Psoas muscle (tissue), 7 donors: ENCODE measurements at regions not wholly inside any gene's neighbourhood (a gene's known extent, or its start where the extent isn't known, plus 50 kb on each side); places are given as distances from the start of the nearest gene placed in this dataset.

Source experiments
- ATAC-seq, 4 donors: fragments of 200-7000 bp; cut with Tn5 transposase; one replicate each; pipeline ENCODE4 v1.9.1; 2020; ENCODE audit warnings: moderate library complexity in 3 of 4, mild to moderate bottlenecking in 2 of 4
- DNase-seq, 2 donors: peaks; one replicate each; pipeline ENCODE4 v3.0.0-alpha.2; 2020
- H3K27ac ChIP-seq: fragments of 200-600 bp; one replicate; pipeline ENCODE4 v1.8.0; 2022
- H3K27me3 ChIP-seq, 3 donors: fragments of 200-600 bp in 1 of 3; one replicate each; pipeline versions ENCODE4 v1.6.1 to v1.8.0; 2013 to 2022; ENCODE audit warnings: low read length in 2 of 3, mild to moderate bottlenecking in 2 of 3, moderate library complexity in 1 of 3; ENCODE audit not compliant: insufficient read depth in 3 of 3
- H3K36me3 ChIP-seq, 2 donors: fragments of 200-600 bp in 1 of 2; one replicate each; pipeline versions ENCODE4 v1.6.1 to v1.8.0; 2013 to 2022; ENCODE audit warnings: low read depth in 1 of 2, mild to moderate bottlenecking in 1 of 2, moderate library complexity in 1 of 2; ENCODE audit not compliant: insufficient read depth in 1 of 2
- H3K4me1 ChIP-seq: fragments of 200-600 bp; one replicate; pipeline ENCODE4 v1.8.0; 2022
- H3K4me3 ChIP-seq: fragments of 200-600 bp; one replicate; pipeline ENCODE4 v1.8.0; 2022; ENCODE audit warnings: mild to moderate bottlenecking
- H3K9me3 ChIP-seq: fragments of 200-600 bp; one replicate; pipeline ENCODE4 v1.8.0; 2022
- CTCF ChIP-seq: fragments of 200-600 bp; IDR thresholded peaks from one replicate; pipeline ENCODE4 v1.8.0; 2022; ENCODE audit warnings: antibody characterized with exemption
- WGBS, 3 donors: extraction: QIAGEN DNeasy Blood & Tissue Kit; methylation state at CpG; one replicate each; pipeline versions ENCODE4 v1.1.6 to v1.1.7; 2013; 5-methylcytosine and 5-hydroxymethylcytosine counted together
- intact Hi-C, 2 donors: fragments of 100-400 bp; cut with DNase I; formaldehyde crosslinking; loops; one replicate each; pipeline versions ENCODE4 v1.11.0 to v1.14.2; 2022
- donor health status: healthy with polysubstance abuse.
- donor health status: DM: no; HTN: no; CAD: no; lungs with moderate emphysema.
- donor health status: Bipolar disorder and iron deficiency.
- donor health status: healthy.
- donor health status: DM: yes; HTN: yes; CAD: no.
- donor health status: DM: no; HTN: no; CAD: no.
- donor health status: DM: yes; HTN: yes; CAD: no.

GRCh38 chr16:61580579-61580978 lies 455.7 kb downstream of the CDH8 start:
- intact Hi-C loops: no loop called here
- ATAC-seq: no peak
- H3K4me3 ChIP-seq: no peak overlapping the region
- H3K27me3 ChIP-seq: no peaks in the 10 kb centered on the region
- H3K4me1 ChIP-seq: no peaks in the 10 kb centered on the region
- no peak overlapping the region for H3K27ac ChIP-seq
- TF ChIP-seq CTCF: no peak
- H3K36me3 ChIP-seq: no peaks in the 10 kb centered on the region
- H3K9me3 ChIP-seq: peaks cover 4% of the 10 kb centered on the region
- DNase-seq: no peak
- 95 to 97% (median 97%) methylated on average over 17 of the region's 17 CpGs for WGBS, 3 donors

GRCh38 chr16:61579195-61579594 lies 457.0 kb downstream of the CDH8 start:
- intact Hi-C loops: no loop called here
- H3K27me3 ChIP-seq: no peaks in the 10 kb centered on the region
- WGBS, 3 donors: 67 to 75% (median 72%) methylated on average over 2 of the region's 2 CpGs

GRCh38 chr16:61576476-61576875 lies 459.8 kb downstream of the CDH8 start:
- Histone ChIP-seq H3K36me3 (no peaks in the 10 kb centered on the region), H3K27ac (no peak overlapping the region), H3K4me1 (no peaks in the 10 kb centered on the region), H3K27me3 (no peaks in the 10 kb centered on the region), H3K9me3 (peaks cover 4% of the 10 kb centered on the region), H3K4me3 (no peak overlapping the region)
- no peak for ATAC-seq
- TF ChIP-seq CTCF: no peak
- WGBS, 3 donors: 58 to 82% (median 68%) methylated on average over 5 of the region's 5 CpGs
- intact Hi-C loops: no loop called here
- DNase-seq: no peak

More at GRCh38 chr16:61579195-61579594, 457.0 kb downstream of the CDH8 start:
- H3K36me3 ChIP-seq: no peaks in the 10 kb centered on the region
- no peak for TF ChIP-seq CTCF
- no peak overlapping the region for H3K27ac ChIP-seq
- no peak for DNase-seq
- no peaks in the 10 kb centered on the region for H3K4me1 ChIP-seq
- no peak for ATAC-seq
- no peak overlapping the region for H3K4me3 ChIP-seq
- peaks cover 4% of the 10 kb centered on the region for H3K9me3 ChIP-seq

- Histone ChIP-seq H3K36me3 (no peaks in the 10 kb centered on the region), H3K27ac (no peak overlapping the region), H3K4me3 (no peak overlapping the region), H3K4me1 (no peaks in the 10 kb centered on the region), H3K27me3 (no peaks in the 10 kb centered on the region), H3K9me3 (peaks cover 4% of the 10 kb centered on the region)
- DNase-seq (no peak), ATAC-seq (no peak)
- 77 to 79% (median 77%) methylated on average over 3 of the region's 3 CpGs for WGBS, 3 donors
- intact Hi-C loops: no loop called here
- TF ChIP-seq CTCF: no peak
Observed at GRCh38 chr16:61575617-61576016, 460.6 kb downstream of the CDH8 start.

GRCh38 chr16:61569028-61569427 lies 467.2 kb downstream of the CDH8 start:
- no peaks in the 10 kb centered on the region for H3K4me1 ChIP-seq
- TF ChIP-seq CTCF: no peak
- WGBS, 3 donors: 59 to 74% (median 64%) methylated on average over 2 of the region's 2 CpGs
- H3K27ac ChIP-seq: no peak overlapping the region
- H3K36me3 ChIP-seq: no peaks in the 10 kb centered on the region
- intact Hi-C loops: no loop called here
- no peak for DNase-seq
- no peak overlapping the region for H3K4me3 ChIP-seq
- H3K27me3 ChIP-seq: no peaks in the 10 kb centered on the region
- ATAC-seq: no peak
- no peaks in the 10 kb centered on the region for H3K9me3 ChIP-seq
